ES-I3 (cell line): ENCODE measurements at regions not wholly inside any gene's neighbourhood (a gene's known extent, or its start where the extent isn't known, plus 50 kb on each side); places are given as distances from the start of the nearest gene placed in this dataset.
"Not testable (repeated sequence)": the region's sequence is repeated elsewhere in the genome, so short reads cannot be mapped to it uniquely, and the experiment has no call there.

Source experiments
- H3K36me3 ChIP-seq: 2 replicates; pipeline ENCODE4 v1.6.1; 2013; ENCODE audit warnings: mild to moderate bottlenecking, low read length, control low read depth, moderate library complexity; ENCODE audit not compliant: insufficient read depth
- H3K4me1 ChIP-seq: 2 replicates; pipeline ENCODE4 v1.6.1; 2013; ENCODE audit warnings: mild to moderate bottlenecking, control low read depth, low read length; ENCODE audit not compliant: insufficient read depth
- H3K9ac ChIP-seq: 2 replicates; pipeline ENCODE4 v1.6.1; 2013; ENCODE audit warnings: low read depth, mild to moderate bottlenecking, low read length, moderate library complexity
- H3K9me3 ChIP-seq: 2 replicates; pipeline ENCODE4 v1.6.1; 2013; ENCODE audit warnings: mild to moderate bottlenecking, low read length, moderate library complexity; ENCODE audit not compliant: control insufficient read depth, insufficient read depth

GRCh38 chr9:73906671-73907070 is 590.5 kb upstream of the RORB start:
- H3K9me3 ChIP-seq, result no peaks in the 10 kb centered on the region
- H3K9ac ChIP-seq, result no peak overlapping the region
- peaks cover 8% of the 10 kb centered on the region; the same call in 1 of the 2 replicates for H3K4me1 ChIP-seq
- H3K36me3 ChIP-seq, result no peaks in the 10 kb centered on the region

- Histone ChIP-seq H3K9ac (no peak overlapping the region), H3K36me3 (no peaks in the 10 kb centered on the region), H3K4me1 (no peaks in the 10 kb centered on the region; the same call in 1 of the 2 replicates), H3K9me3 (no peaks in the 10 kb centered on the region)
Measured at GRCh38 chr9:73911804-73912203, 585.3 kb upstream of the RORB start.

- no peaks in the 10 kb centered on the region; the same call in none of the 2 replicates for H3K4me1 ChIP-seq
- no peak overlapping the region for H3K9ac ChIP-seq
- no peaks in the 10 kb centered on the region for H3K36me3 ChIP-seq
- no peaks in the 10 kb centered on the region for H3K9me3 ChIP-seq
Measured at GRCh38 chr9:73916016-73916673, 581.0 kb upstream of the RORB start.

GRCh38 chr9:73919712-73920111 is 577.4 kb upstream of the RORB start:
- Histone ChIP-seq H3K9me3 (no peaks in the 10 kb centered on the region), H3K36me3 (no peaks in the 10 kb centered on the region), H3K4me1 (no peaks in the 10 kb centered on the region; the same call in none of the 2 replicates), H3K9ac (no peak overlapping the region)

- no peaks in the 10 kb centered on the region; the same call in 1 of the 2 replicates for H3K4me1 ChIP-seq
- no peak overlapping the region for H3K9ac ChIP-seq
- H3K9me3 ChIP-seq, result no peaks in the 10 kb centered on the region; the same call in 1 of the 2 replicates
- H3K36me3 ChIP-seq, result no peaks in the 10 kb centered on the region
Measured at GRCh38 chr9:73923796-73924195, 573.3 kb upstream of the RORB start.

GRCh38 chr9:73951147-73951546 is 546.0 kb upstream of the RORB start:
- Histone ChIP-seq H3K9ac (no peak overlapping the region), H3K36me3 (no peaks in the 10 kb centered on the region), H3K4me1 (no peaks in the 10 kb centered on the region), H3K9me3 (no peaks in the 10 kb centered on the region)

GRCh38 chr9:73962792-73963191 is 534.3 kb upstream of the RORB start:
- no peaks in the 10 kb centered on the region for H3K4me1 ChIP-seq
- no peaks in the 10 kb centered on the region for H3K9me3 ChIP-seq
- no peak overlapping the region for H3K9ac ChIP-seq
- no peaks in the 10 kb centered on the region for H3K36me3 ChIP-seq

- no peaks in the 10 kb centered on the region for H3K4me1 ChIP-seq
- peaks cover 18% of the 10 kb centered on the region for H3K9me3 ChIP-seq
- no peak overlapping the region for H3K9ac ChIP-seq
- peaks cover 4% of the 10 kb centered on the region; the same call in 1 of the 2 replicates for H3K36me3 ChIP-seq
Measured at GRCh38 chr9:73969936-73970335, 527.2 kb upstream of the RORB start.

GRCh38 chr9:73976424-73976823 is 520.7 kb upstream of the RORB start:
- not testable (repeated sequence) for H3K36me3 ChIP-seq, H3K4me1 ChIP-seq

GRCh38 chr9:73979894-73980264 is 517.3 kb upstream of the RORB start:
- Histone ChIP-seq H3K36me3 (no peaks in the 10 kb centered on the region), H3K9ac (no peak overlapping the region), H3K9me3 (no peaks in the 10 kb centered on the region), H3K4me1 (peaks cover 4% of the 10 kb centered on the region; the same call in 1 of the 2 replicates)

More at GRCh38 chr9:73976424-73976823, 520.7 kb upstream of the RORB start:
- not testable (repeated sequence) for H3K9ac ChIP-seq, H3K9me3 ChIP-seq

- Histone ChIP-seq H3K9ac (no peak overlapping the region), H3K36me3 (no peaks in the 10 kb centered on the region), H3K4me1 (peaks cover 4% of the 10 kb centered on the region; the same call in 1 of the 2 replicates), H3K9me3 (no peaks in the 10 kb centered on the region)
Measured at GRCh38 chr9:73980754-73981153, 516.4 kb upstream of the RORB start.

- H3K4me1 ChIP-seq, result peaks cover 4% of the 10 kb centered on the region; the same call in 1 of the 2 replicates
- H3K9me3 ChIP-seq, result peaks cover under 1% of the 10 kb centered on the region; the same call in 1 of the 2 replicates
- H3K9ac ChIP-seq, result no peak overlapping the region
- no peaks in the 10 kb centered on the region for H3K36me3 ChIP-seq
Measured at GRCh38 chr9:73981405-73981804, 515.7 kb upstream of the RORB start.

- Histone ChIP-seq H3K9me3 (peaks cover 4% of the 10 kb centered on the region), H3K36me3 (no peaks in the 10 kb centered on the region), H3K4me1 (peaks cover 6% of the 10 kb centered on the region; the same call in 1 of the 2 replicates), H3K9ac (no peak overlapping the region)
Measured at GRCh38 chr9:73995836-73996235, 501.3 kb upstream of the RORB start.

GRCh38 chr9:73996844-73997243 is 500.3 kb upstream of the RORB start:
- Histone ChIP-seq H3K9ac (no peak overlapping the region), H3K4me1 (peaks cover 6% of the 10 kb centered on the region; the same call in 1 of the 2 replicates)

GRCh38 chr9:74001382-74001781 is 495.8 kb upstream of the RORB start:
- Histone ChIP-seq H3K36me3 (no peaks in the 10 kb centered on the region), H3K4me1 (peaks cover 6% of the 10 kb centered on the region; the same call in 1 of the 2 replicates), H3K9me3 (no peaks in the 10 kb centered on the region)

More at GRCh38 chr9:73996844-73997243, 500.3 kb upstream of the RORB start:
- no peaks in the 10 kb centered on the region for H3K36me3 ChIP-seq
- H3K9me3 ChIP-seq, result peaks cover 2% of the 10 kb centered on the region; the same call in 1 of the 2 replicates

More at GRCh38 chr9:74001382-74001781, 495.8 kb upstream of the RORB start:
- no peak overlapping the region for H3K9ac ChIP-seq
